Activated T-helper 1 cell treated with anti-CD3 and anti-CD28 coated beads, Interleukin-12 subunit alpha, Interleukin-12 subunit beta, Interleukin-2, Interleukin-4 antibody, amounts not matched to agents 30 ng/mL and 10 ng/mL and 1 ng/mL, durations not matched to agents 14 hours and 24 hours and 36 hours (primary cell): ENCODE measurements at regions not wholly inside any gene's neighbourhood (a gene's known extent, or its start where the extent isn't known, plus 50 kb on each side); places are given as distances from the start of the nearest gene placed in this dataset.

Experiments
- DNase-seq: peaks from one replicate; pipeline ENCODE4 v3.0.0; 2021; ENCODE audit warnings: low spot score
- H3K27ac Mint-ChIP-seq: one replicate; pipeline ENCODE4 v1.8.0; 2021; ENCODE audit warnings: mild to moderate bottlenecking, mixed read lengths
- H3K27me3 Mint-ChIP-seq: one replicate; pipeline ENCODE4 v1.8.0; 2022; ENCODE audit warnings: mild to moderate bottlenecking, moderate library complexity, mixed read lengths; ENCODE audit not compliant: insufficient read depth
- H3K36me3 Mint-ChIP-seq: one replicate; pipeline ENCODE4 v1.8.0; 2021; ENCODE audit warnings: low read depth, mixed read lengths
- H3K4me1 Mint-ChIP-seq: one replicate; pipeline ENCODE4 v1.8.0; 2021; ENCODE audit warnings: low read depth, mixed read lengths
- H3K4me3 Mint-ChIP-seq: one replicate; pipeline ENCODE4 v1.8.0; 2021; ENCODE audit warnings: mild to moderate bottlenecking, moderate library complexity, mixed read lengths
- H3K9me3 Mint-ChIP-seq: one replicate; pipeline ENCODE4 v1.8.0; 2021; ENCODE audit warnings: mixed read lengths
- intact Hi-C: fragments of 100-400 bp; cut with micrococcal nuclease; formaldehyde crosslinking; loops from one replicate; pipeline ENCODE4 v1.15.1; 2024

GRCh38 chr9:93822229-93822628, 132.9 kb downstream of the BARX1 start:
- Mint-ChIP-seq H3K36me3 (no peaks in the 10 kb centered on the region), H3K9me3 (no peaks in the 10 kb centered on the region), H3K4me1 (peaks cover 4% of the 10 kb centered on the region), H3K27me3 (peaks cover 18% of the 10 kb centered on the region), H3K4me3 (no peak overlapping the region), H3K27ac (no peak overlapping the region)
- intact Hi-C loops = no loop called here
- no peak for DNase-seq

GRCh38 chr9:93821307-93821703, 133.8 kb downstream of the BARX1 start:
- intact Hi-C loops = no loop called here
- Mint-ChIP-seq H3K36me3 (no peaks in the 10 kb centered on the region), H3K4me3 (no peak overlapping the region)

GRCh38 chr9:93820667-93821306, 134.4 kb downstream of the BARX1 start:
- intact Hi-C loops = no loop called here
- no peaks in the 10 kb centered on the region for H3K4me1 Mint-ChIP-seq
- DNase-seq = no peak
- H3K27ac Mint-ChIP-seq = no peak overlapping the region
- H3K4me3 Mint-ChIP-seq = no peak overlapping the region
- peaks cover 9% of the 10 kb centered on the region for H3K27me3 Mint-ChIP-seq
- no peaks in the 10 kb centered on the region for H3K36me3 Mint-ChIP-seq
- no peaks in the 10 kb centered on the region for H3K9me3 Mint-ChIP-seq

More at GRCh38 chr9:93821307-93821703, 133.8 kb downstream of the BARX1 start:
- H3K4me1 Mint-ChIP-seq = peaks cover 3% of the 10 kb centered on the region
- no peak overlapping the region for H3K27ac Mint-ChIP-seq
- peaks cover 14% of the 10 kb centered on the region for H3K27me3 Mint-ChIP-seq
- no peak for DNase-seq
- H3K9me3 Mint-ChIP-seq = no peaks in the 10 kb centered on the region

GRCh38 chr9:93819905-93820304, 135.2 kb downstream of the BARX1 start:
- H3K27me3 Mint-ChIP-seq = peaks cover 9% of the 10 kb centered on the region
- intact Hi-C loops = no loop called here

GRCh38 chr9:93818827-93819472, 136.2 kb downstream of the BARX1 start:
- peaks cover 9% of the 10 kb centered on the region for H3K27me3 Mint-ChIP-seq
- no peaks in the 10 kb centered on the region for H3K36me3 Mint-ChIP-seq
- intact Hi-C loops = no loop called here
- H3K27ac Mint-ChIP-seq = no peak overlapping the region
- no peaks in the 10 kb centered on the region for H3K9me3 Mint-ChIP-seq
- no peaks in the 10 kb centered on the region for H3K4me1 Mint-ChIP-seq
- no peak for DNase-seq
- no peak overlapping the region for H3K4me3 Mint-ChIP-seq

More at GRCh38 chr9:93819905-93820304, 135.2 kb downstream of the BARX1 start:
- Mint-ChIP-seq H3K4me3 (no peak overlapping the region), H3K9me3 (no peaks in the 10 kb centered on the region), H3K36me3 (no peaks in the 10 kb centered on the region), H3K27ac (no peak overlapping the region), H3K4me1 (no peaks in the 10 kb centered on the region)
- no peak for DNase-seq

- Mint-ChIP-seq H3K27ac (no peak overlapping the region), H3K4me3 (no peak overlapping the region), H3K36me3 (no peaks in the 10 kb centered on the region), H3K27me3 (peaks cover 9% of the 10 kb centered on the region), H3K4me1 (no peaks in the 10 kb centered on the region), H3K9me3 (no peaks in the 10 kb centered on the region)
- intact Hi-C loops = no loop called here
- no peak for DNase-seq
Observed at GRCh38 chr9:93818237-93818636, 136.9 kb downstream of the BARX1 start.

- Mint-ChIP-seq H3K4me1 (no peaks in the 10 kb centered on the region), H3K27me3 (peaks cover 2% of the 10 kb centered on the region), H3K9me3 (no peaks in the 10 kb centered on the region), H3K27ac (no peak overlapping the region), H3K36me3 (no peaks in the 10 kb centered on the region), H3K4me3 (no peak overlapping the region)
- intact Hi-C loops = no loop called here
- no peak for DNase-seq
Observed at GRCh38 chr9:93815677-93816076, 139.5 kb downstream of the BARX1 start.

GRCh38 chr9:93815135-93815534, 140.0 kb downstream of the BARX1 start:
- DNase-seq = no peak

GRCh38 chr9:93814077-93814956, 140.8 kb downstream of the BARX1 start:
- Mint-ChIP-seq H3K4me3 (no peak overlapping the region), H3K27ac (no peak overlapping the region), H3K9me3 (no peaks in the 10 kb centered on the region), H3K36me3 (no peaks in the 10 kb centered on the region), H3K27me3 (peaks cover 2% of the 10 kb centered on the region), H3K4me1 (no peaks in the 10 kb centered on the region)
- DNase-seq = no peak
- intact Hi-C loops = no loop called here

More at GRCh38 chr9:93815135-93815534, 140.0 kb downstream of the BARX1 start:
- Mint-ChIP-seq H3K9me3 (no peaks in the 10 kb centered on the region), H3K27me3 (peaks cover 2% of the 10 kb centered on the region), H3K4me1 (no peaks in the 10 kb centered on the region), H3K4me3 (no peak overlapping the region), H3K36me3 (no peaks in the 10 kb centered on the region), H3K27ac (no peak overlapping the region)
- intact Hi-C loops = no loop called here

GRCh38 chr9:93813221-93814076, 141.7 kb downstream of the BARX1 start:
- no peak overlapping the region for H3K4me3 Mint-ChIP-seq
- H3K36me3 Mint-ChIP-seq = no peaks in the 10 kb centered on the region
- H3K27ac Mint-ChIP-seq = no peak overlapping the region
- no peaks in the 10 kb centered on the region for H3K9me3 Mint-ChIP-seq
- DNase-seq = no peak
- H3K27me3 Mint-ChIP-seq = peaks cover 2% of the 10 kb centered on the region
- H3K4me1 Mint-ChIP-seq = no peaks in the 10 kb centered on the region
- intact Hi-C loops = no loop called here

GRCh38 chr9:93812410-93812668, 142.8 kb downstream of the BARX1 start:
- Mint-ChIP-seq H3K27ac (no peak overlapping the region), H3K36me3 (no peaks in the 10 kb centered on the region), H3K4me3 (no peak overlapping the region), H3K9me3 (no peaks in the 10 kb centered on the region), H3K27me3 (peaks cover 2% of the 10 kb centered on the region), H3K4me1 (no peaks in the 10 kb centered on the region)
- no peak for DNase-seq
- intact Hi-C loops = no loop called here

GRCh38 chr9:93810028-93810971, 144.9 kb downstream of the BARX1 start:
- Mint-ChIP-seq H3K9me3 (peaks cover 8% of the 10 kb centered on the region), H3K4me1 (no peaks in the 10 kb centered on the region), H3K4me3 (no peak overlapping the region), H3K27me3 (peaks cover 2% of the 10 kb centered on the region), H3K36me3 (no peaks in the 10 kb centered on the region), H3K27ac (no peak overlapping the region)
- no peak for DNase-seq
- intact Hi-C loops = no loop called here
